GM23338 (cell line): ENCODE measurements at regions not wholly inside any gene's neighbourhood (a gene's known extent, or its start where the extent isn't known, plus 50 kb on each side); places are given as distances from the start of the nearest gene placed in this dataset.

Experiments used
- ATAC-seq: fragments of 200-7000 bp; cut with Tn5 transposase; 3 replicates; pipeline ENCODE4 v1.9.1; 2020
- DNase-seq: peaks from one replicate; pipeline ENCODE4 v3.0.0-alpha.2; 2015; ENCODE audit warnings: low spot score
- H2AFZ ChIP-seq: fragments of 200-600 bp; sonication (generic); 2 replicates; pipeline ENCODE4 v1.8.0; 2016; ENCODE audit warnings: antibody characterized with exemption, mild to moderate bottlenecking, moderate library complexity
- H3F3A ChIP-seq: fragments of 200-600 bp; sonication (generic); replicated peaks from 2 replicates; pipeline ENCODE4 v1.8.0; 2017; ENCODE audit warnings: antibody characterized with exemption, mixed run types, low read depth
- H3K27ac ChIP-seq: fragments of 200-600 bp; sonication (generic); 2 replicates; pipeline ENCODE4 v1.6.1; 2016; ENCODE audit warnings: low read depth
- H3K27me3 ChIP-seq: fragments of 200-600 bp; sonication (generic); 2 replicates; pipeline ENCODE4 v1.8.0; 2016; ENCODE audit warnings: mild to moderate bottlenecking, mixed run types, moderate library complexity; ENCODE audit not compliant: insufficient read depth
- H3K36me3 ChIP-seq: fragments of 200-600 bp; sonication (generic); 2 replicates; pipeline ENCODE4 v1.8.0; 2016; ENCODE audit warnings: mild to moderate bottlenecking; ENCODE audit not compliant: insufficient read depth
- H3K4me1 ChIP-seq: fragments of 200-600 bp; sonication (generic); 2 replicates; pipeline ENCODE4 v1.8.0; 2016; ENCODE audit warnings: mild to moderate bottlenecking, moderate library complexity; ENCODE audit not compliant: insufficient read depth
- H3K4me2 ChIP-seq: fragments of 200-600 bp; sonication (generic); 2 replicates; pipeline ENCODE4 v1.7.1; 2017; ENCODE audit warnings: mixed run types
- H3K4me3 ChIP-seq: fragments of 200-600 bp; sonication (generic); 2 replicates; pipeline ENCODE4 v1.6.1; 2016; ENCODE audit warnings: mixed run types
- H3K79me2 ChIP-seq: fragments of 200-600 bp; sonication (generic); replicated peaks from 2 replicates; pipeline ENCODE4 v1.8.0; 2017; ENCODE audit warnings: mild to moderate bottlenecking; ENCODE audit not compliant: insufficient read depth
- H3K9me2 ChIP-seq: fragments of 200-600 bp; sonication (generic); 2 replicates; pipeline ENCODE4 v1.8.0; 2017; ENCODE audit not compliant: insufficient read depth
- H4K20me1 ChIP-seq: fragments of 200-600 bp; sonication (generic); replicated peaks from 2 replicates; pipeline ENCODE4 v1.8.0; 2017; ENCODE audit warnings: mild to moderate bottlenecking; ENCODE audit not compliant: insufficient read depth
- H3K27ac Mint-ChIP-seq: 2 replicates; pipeline ENCODE4 v1.8.0; 2020; ENCODE audit warnings: inconsistent platforms, mild to moderate bottlenecking, moderate library complexity, mixed read lengths
- H3K27me3 Mint-ChIP-seq: 3 replicates; pipeline ENCODE4 v1.8.0; 2022; ENCODE audit warnings: low read depth, mild to moderate bottlenecking, moderate library complexity, mixed read lengths, inconsistent platforms; ENCODE audit not compliant: insufficient read depth, poor library complexity
- H3K36me3 Mint-ChIP-seq: 3 replicates; pipeline ENCODE4 v1.8.0; 2021; ENCODE audit warnings: low read depth, mild to moderate bottlenecking, inconsistent platforms, moderate library complexity, mixed read lengths
- H3K4me1 Mint-ChIP-seq: 3 replicates; pipeline ENCODE4 v1.8.0; 2020; ENCODE audit warnings: mild to moderate bottlenecking, inconsistent platforms, mixed read lengths
- H3K4me3 Mint-ChIP-seq: 3 replicates; pipeline ENCODE4 v1.8.0; 2021; ENCODE audit warnings: moderate library complexity, mild to moderate bottlenecking, inconsistent platforms, mixed read lengths
- H3K9me3 Mint-ChIP-seq: 3 replicates; pipeline ENCODE4 v1.8.0; 2020; ENCODE audit warnings: moderate library complexity, mild to moderate bottlenecking, inconsistent platforms, mixed read lengths
- CREB1 ChIP-seq: fragments of 250-450 bp; sonication (Bioruptor Pico); IDR thresholded peaks from 2 replicates; pipeline ENCODE4 v1.5.0; 2020; ENCODE audit warnings: low read depth, mild to moderate bottlenecking, moderate library complexity
- EZH2 ChIP-seq: fragments of 200-600 bp; sonication (generic); IDR thresholded peaks from one replicate; pipeline ENCODE4 v1.8.0; 2017; ENCODE audit warnings: antibody characterized with exemption, mild to moderate bottlenecking, low read depth; ENCODE audit not compliant: unreplicated experiment
- EZH2phosphoT487 ChIP-seq: fragments of 200-600 bp; sonication (generic); IDR thresholded peaks from one replicate; pipeline ENCODE4 v1.8.1; 2018; ENCODE audit warnings: antibody characterized with exemption; ENCODE audit not compliant: unreplicated experiment
- JUNB ChIP-seq: IDR thresholded peaks from one replicate; pipeline ENCODE4 v1.6.1; 2016; ENCODE audit warnings: antibody characterized with exemption; ENCODE audit not compliant: unreplicated experiment
- NANOG ChIP-seq: IDR thresholded peaks from 2 replicates; pipeline ENCODE4 v1.6.1; 2016; ENCODE audit warnings: antibody characterized with exemption, borderline replicate concordance
- POLR2AphosphoS5 ChIP-seq: IDR thresholded peaks from 2 replicates; pipeline ENCODE4 v1.6.1; 2016; ENCODE audit warnings: antibody characterized with exemption, low read depth
- STAT1 ChIP-seq: IDR thresholded peaks from one replicate; pipeline ENCODE4 v1.6.1; 2016; ENCODE audit warnings: antibody characterized with exemption; ENCODE audit not compliant: unreplicated experiment
- ZNF114 ChIP-seq: fragments of 250-450 bp; sonication (Bioruptor Pico); IDR thresholded peaks from 2 replicates; pipeline ENCODE4 v1.5.0; 2020; ENCODE audit warnings: mild to moderate bottlenecking, moderate library complexity
- ZNF331 ChIP-seq: fragments of 250-450 bp; sonication (Bioruptor Pico); IDR thresholded peaks from 2 replicates; pipeline ENCODE4 v1.5.0; 2020; ENCODE audit warnings: low read depth, mild to moderate bottlenecking, moderate library complexity
- TF ChIP-seq, protein P1 (sequence below): IDR thresholded peaks from one replicate; pipeline ENCODE4 v1.6.1; 2018; ENCODE audit warnings: antibody characterized with exemption; ENCODE audit not compliant: unreplicated experiment
- TF ChIP-seq, protein P2 (sequence below): IDR thresholded peaks from 2 replicates; pipeline ENCODE4 v1.6.1; 2016; ENCODE audit warnings: antibody characterized with exemption

GRCh38 chr18:78601923-78602322 is 377.7 kb upstream of the SALL3 start:
- Mint-ChIP-seq H3K9me3 (peaks cover 96% of the 10 kb centered on the region), H3K4me3 (no peak overlapping the region), H3K27me3 (peaks cover 2% of the 10 kb centered on the region), H3K36me3 (peaks cover 66% of the 10 kb centered on the region), H3K27ac (no peak overlapping the region), H3K4me1 (peaks cover under 1% of the 10 kb centered on the region; the same call in 2 of the 3 replicates)
- DNase-seq: no peak
- no peaks in the 10 kb centered on the region for H3K9me2 ChIP-seq
- no peaks in the 10 kb centered on the region for H4K20me1 ChIP-seq
- H3K27me3 ChIP-seq: no peaks in the 10 kb centered on the region
- no peaks in the 10 kb centered on the region for H3F3A ChIP-seq
- H3K4me1 ChIP-seq: no peaks in the 10 kb centered on the region
- no peak overlapping the region for H3K4me3 ChIP-seq
- H3K79me2 ChIP-seq: no peaks in the 10 kb centered on the region
- H3K27ac ChIP-seq: no peak overlapping the region
- ATAC-seq: no peak
- H3K36me3 ChIP-seq: no peaks in the 10 kb centered on the region
- TF ChIP-seq, protein P1, sequence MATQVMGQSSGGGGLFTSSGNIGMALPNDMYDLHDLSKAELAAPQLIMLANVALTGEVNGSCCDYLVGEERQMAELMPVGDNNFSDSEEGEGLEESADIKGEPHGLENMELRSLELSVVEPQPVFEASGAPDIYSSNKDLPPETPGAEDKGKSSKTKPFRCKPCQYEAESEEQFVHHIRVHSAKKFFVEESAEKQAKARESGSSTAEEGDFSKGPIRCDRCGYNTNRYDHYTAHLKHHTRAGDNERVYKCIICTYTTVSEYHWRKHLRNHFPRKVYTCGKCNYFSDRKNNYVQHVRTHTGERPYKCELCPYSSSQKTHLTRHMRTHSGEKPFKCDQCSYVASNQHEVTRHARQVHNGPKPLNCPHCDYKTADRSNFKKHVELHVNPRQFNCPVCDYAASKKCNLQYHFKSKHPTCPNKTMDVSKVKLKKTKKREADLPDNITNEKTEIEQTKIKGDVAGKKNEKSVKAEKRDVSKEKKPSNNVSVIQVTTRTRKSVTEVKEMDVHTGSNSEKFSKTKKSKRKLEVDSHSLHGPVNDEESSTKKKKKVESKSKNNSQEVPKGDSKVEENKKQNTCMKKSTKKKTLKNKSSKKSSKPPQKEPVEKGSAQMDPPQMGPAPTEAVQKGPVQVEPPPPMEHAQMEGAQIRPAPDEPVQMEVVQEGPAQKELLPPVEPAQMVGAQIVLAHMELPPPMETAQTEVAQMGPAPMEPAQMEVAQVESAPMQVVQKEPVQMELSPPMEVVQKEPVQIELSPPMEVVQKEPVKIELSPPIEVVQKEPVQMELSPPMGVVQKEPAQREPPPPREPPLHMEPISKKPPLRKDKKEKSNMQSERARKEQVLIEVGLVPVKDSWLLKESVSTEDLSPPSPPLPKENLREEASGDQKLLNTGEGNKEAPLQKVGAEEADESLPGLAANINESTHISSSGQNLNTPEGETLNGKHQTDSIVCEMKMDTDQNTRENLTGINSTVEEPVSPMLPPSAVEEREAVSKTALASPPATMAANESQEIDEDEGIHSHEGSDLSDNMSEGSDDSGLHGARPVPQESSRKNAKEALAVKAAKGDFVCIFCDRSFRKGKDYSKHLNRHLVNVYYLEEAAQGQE: no peak
- no peak overlapping the region for H2AFZ ChIP-seq
- H3K4me2 ChIP-seq: no peak overlapping the region

DNA sequence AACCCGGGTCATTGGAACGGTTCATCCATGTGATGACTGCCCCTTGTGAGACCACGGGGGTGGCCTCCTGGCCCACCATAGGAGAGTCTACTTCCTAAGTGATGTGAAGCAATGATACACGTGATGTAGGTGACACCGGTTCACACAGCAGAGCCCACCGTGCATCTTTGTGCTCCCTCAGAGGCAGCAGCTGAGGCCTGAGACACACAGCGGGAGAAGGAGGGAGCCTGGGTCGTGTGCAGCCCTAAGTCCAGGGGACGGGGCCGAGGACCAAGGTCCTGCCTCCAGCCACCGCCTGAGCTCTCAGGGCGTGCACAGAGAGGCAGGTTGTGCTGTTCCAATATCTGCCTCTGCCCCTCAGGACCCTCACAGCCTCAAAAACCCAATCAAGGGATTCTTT is 377.2 kb upstream of the SALL3 start:
- no peak overlapping the region for H3K4me3 Mint-ChIP-seq
- TF ChIP-seq ZNF114: no peak
- no peak for TF ChIP-seq STAT1
- no peak for TF ChIP-seq CREB1 (CRISPR knock-in tag)
- TF ChIP-seq, protein P2, sequence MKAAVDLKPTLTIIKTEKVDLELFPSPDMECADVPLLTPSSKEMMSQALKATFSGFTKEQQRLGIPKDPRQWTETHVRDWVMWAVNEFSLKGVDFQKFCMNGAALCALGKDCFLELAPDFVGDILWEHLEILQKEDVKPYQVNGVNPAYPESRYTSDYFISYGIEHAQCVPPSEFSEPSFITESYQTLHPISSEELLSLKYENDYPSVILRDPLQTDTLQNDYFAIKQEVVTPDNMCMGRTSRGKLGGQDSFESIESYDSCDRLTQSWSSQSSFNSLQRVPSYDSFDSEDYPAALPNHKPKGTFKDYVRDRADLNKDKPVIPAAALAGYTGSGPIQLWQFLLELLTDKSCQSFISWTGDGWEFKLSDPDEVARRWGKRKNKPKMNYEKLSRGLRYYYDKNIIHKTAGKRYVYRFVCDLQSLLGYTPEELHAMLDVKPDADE: no peak
- TF ChIP-seq EZH2phosphoT487: no peak
- TF ChIP-seq, protein P1: no peak
- TF ChIP-seq JUNB: no peak
- no peak for TF ChIP-seq POLR2AphosphoS5
- TF ChIP-seq ZNF331: no peak
- no peak for TF ChIP-seq NANOG
- no peak for TF ChIP-seq EZH2

More for the DNA sequence above, 377.2 kb upstream of the SALL3 start:
- Mint-ChIP-seq H3K27ac (no peak overlapping the region), H3K36me3 (peaks cover 70% of the 10 kb centered on the region), H3K4me1 (no peaks in the 10 kb centered on the region), H3K9me3 (peaks cover 96% of the 10 kb centered on the region), H3K27me3 (peaks cover 2% of the 10 kb centered on the region)
- Histone ChIP-seq H3F3A (no peaks in the 10 kb centered on the region), H3K9me2 (no peaks in the 10 kb centered on the region), H3K4me3 (no peak overlapping the region), H3K27me3 (no peaks in the 10 kb centered on the region), H4K20me1 (no peaks in the 10 kb centered on the region), H3K36me3 (no peaks in the 10 kb centered on the region), H3K79me2 (no peaks in the 10 kb centered on the region), H3K27ac (no peak overlapping the region), H2AFZ (no peak overlapping the region), H3K4me2 (no peak overlapping the region), H3K4me1 (no peaks in the 10 kb centered on the region)
- DNase-seq (no peak), ATAC-seq (no peak)
